ENCODE measurements at regions not wholly inside any gene's neighbourhood (a gene's known extent, or its start where the extent isn't known, plus 50 kb on each side); places are given as distances from the start of the nearest gene placed in this dataset.
A peak's percentile ranks its signal among the peaks of the same experiment; 100 is the strongest.

GRCh38 chr6:44006872-44007303 lies 120.4 kb downstream of the MRPL14 start:
- in situ Hi-C loops (cut with MboI; ENCODE audit: low sequenced_read_pairs in 4 of 4): no loop called here
- Histone ChIP-seq H3K4me1 (peaks cover 55 to 65% of the 10 kb centered on the region in 2 donors), H3K27ac (peak overlapping the region; percentile 83 to 93 (median 88)), H3K27me3 (no peaks in the 10 kb centered on the region), H3K9me3 (no peaks in the 10 kb centered on the region), H3K36me3 (no peaks in the 10 kb centered on the region), H3K4me3 (no peak overlapping the region)
- no peak for DNase-seq
- ATAC-seq: no peak
- TF ChIP-seq CTCF (IDR thresholded peaks at IDR 0.05 in 4 of 5, conservative IDR thresholded peaks at IDR 0.05 in 1 of 5): no peak
- TF ChIP-seq POLR2A (IDR thresholded peaks at IDR 0.05): no peak
- intact Hi-C loops (cut with DNase I; ENCODE audit: low total_unique reads): loop anchor here (5.0 kb wide), 1 partner anchor 45 kb away; no protein-coding TSS in a partner anchor

DNA sequence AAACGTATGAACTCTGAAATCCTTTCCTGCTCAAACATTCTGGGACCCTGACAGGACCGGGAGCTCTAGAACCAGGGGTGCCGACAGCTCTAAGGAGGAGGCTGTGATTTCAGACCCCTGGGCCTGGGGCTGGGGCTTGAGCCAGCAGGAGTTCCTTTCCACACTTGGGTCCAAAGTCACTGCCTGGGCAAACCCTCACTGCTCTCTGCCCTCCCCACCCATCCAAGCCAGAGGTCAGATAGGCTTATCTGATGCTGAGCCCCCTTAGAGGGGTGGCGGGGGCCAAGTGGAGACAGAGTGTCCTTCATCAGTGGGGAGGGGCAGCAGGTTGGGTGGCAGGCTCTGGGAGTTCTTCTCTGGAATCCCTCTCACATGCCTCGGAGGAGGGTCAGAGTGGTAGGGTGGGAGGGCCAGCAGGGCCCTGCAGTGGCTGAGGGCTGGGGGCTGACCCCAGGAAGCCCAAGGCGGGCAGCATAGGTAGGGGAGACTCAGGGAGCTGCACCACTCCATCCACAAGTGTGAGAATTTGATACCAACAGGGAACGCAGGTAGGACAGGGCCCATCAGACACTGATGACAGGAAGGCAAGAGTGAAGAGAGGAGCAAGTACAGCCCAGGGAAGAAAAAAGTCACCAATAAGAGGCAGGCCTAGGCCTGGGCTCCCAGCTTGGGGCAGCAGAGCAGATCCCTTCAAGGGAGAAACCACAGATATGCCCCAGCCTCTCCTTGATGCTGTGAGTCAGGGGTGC lies 121.0 kb downstream of the MRPL14 start:
- in situ Hi-C loops (cut with MboI; ENCODE audit: low sequenced_read_pairs in 4 of 4) (no loop called here), intact Hi-C loops (cut with DNase I; ENCODE audit: low total_unique reads) (loop anchor here (5.0 kb wide), 1 partner anchor 46 kb away; no protein-coding TSS in a partner anchor)
- Histone ChIP-seq H3K4me1 (peaks cover 50 to 60% of the 10 kb centered on the region in 2 donors), H3K27ac (peak overlapping the region; percentile 83 to 93 (median 88)), H3K36me3 (no peaks in the 10 kb centered on the region), H3K4me3 (no peak overlapping the region), H3K9me3 (no peaks in the 10 kb centered on the region), H3K27me3 (no peaks in the 10 kb centered on the region)
- no peak for ATAC-seq
- no peak for DNase-seq
- TF ChIP-seq CTCF (IDR thresholded peaks at IDR 0.05 in 4 of 5, conservative IDR thresholded peaks at IDR 0.05 in 1 of 5) (no peak), POLR2A (IDR thresholded peaks at IDR 0.05) (no peak)

DNA sequence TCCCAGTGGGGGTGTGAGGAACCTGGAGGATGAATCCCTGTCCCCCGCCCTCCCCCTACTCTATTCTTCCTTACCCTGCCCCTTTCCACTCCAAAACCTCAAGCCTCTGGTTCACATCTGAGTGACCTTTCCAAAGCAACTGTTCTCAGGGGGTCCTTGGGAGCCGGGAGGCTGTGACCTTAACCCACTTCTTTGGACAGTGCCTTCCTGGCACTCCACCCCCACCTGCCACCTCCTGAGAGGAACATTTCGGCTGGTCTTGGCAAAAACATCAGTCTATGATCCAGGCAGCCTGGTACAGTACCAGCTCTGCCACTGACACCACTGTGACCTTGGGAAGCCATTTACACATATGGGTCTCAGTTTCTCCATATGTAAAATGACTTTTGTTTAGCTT lies 121.7 kb downstream of the MRPL14 start:
- ATAC-seq (peak; percentile 29 to 60), DNase-seq (peak; percentile 55 to 56)
- no peak for TF ChIP-seq POLR2A (IDR thresholded peaks at IDR 0.05)
- no peak for TF ChIP-seq CTCF (IDR thresholded peaks at IDR 0.05 in 4 of 5, conservative IDR thresholded peaks at IDR 0.05 in 1 of 5)
- Histone ChIP-seq H3K27me3 (no peaks in the 10 kb centered on the region), H3K4me3 (no peak overlapping the region), H3K4me1 (peaks cover 44 to 52% of the 10 kb centered on the region in 2 donors), H3K9me3 (no peaks in the 10 kb centered on the region), H3K36me3 (no peaks in the 10 kb centered on the region), H3K27ac (peak overlapping the region; percentile 83 to 93 (median 88))
- intact Hi-C loops (cut with DNase I; ENCODE audit: low total_unique reads): loop anchor here (2.0 to 5.0 kb wide), 4 partner anchors 15 to 67 kb away; no protein-coding TSS in a partner anchor
- in situ Hi-C loops (cut with MboI; ENCODE audit: low sequenced_read_pairs in 4 of 4): no loop called here

DNA sequence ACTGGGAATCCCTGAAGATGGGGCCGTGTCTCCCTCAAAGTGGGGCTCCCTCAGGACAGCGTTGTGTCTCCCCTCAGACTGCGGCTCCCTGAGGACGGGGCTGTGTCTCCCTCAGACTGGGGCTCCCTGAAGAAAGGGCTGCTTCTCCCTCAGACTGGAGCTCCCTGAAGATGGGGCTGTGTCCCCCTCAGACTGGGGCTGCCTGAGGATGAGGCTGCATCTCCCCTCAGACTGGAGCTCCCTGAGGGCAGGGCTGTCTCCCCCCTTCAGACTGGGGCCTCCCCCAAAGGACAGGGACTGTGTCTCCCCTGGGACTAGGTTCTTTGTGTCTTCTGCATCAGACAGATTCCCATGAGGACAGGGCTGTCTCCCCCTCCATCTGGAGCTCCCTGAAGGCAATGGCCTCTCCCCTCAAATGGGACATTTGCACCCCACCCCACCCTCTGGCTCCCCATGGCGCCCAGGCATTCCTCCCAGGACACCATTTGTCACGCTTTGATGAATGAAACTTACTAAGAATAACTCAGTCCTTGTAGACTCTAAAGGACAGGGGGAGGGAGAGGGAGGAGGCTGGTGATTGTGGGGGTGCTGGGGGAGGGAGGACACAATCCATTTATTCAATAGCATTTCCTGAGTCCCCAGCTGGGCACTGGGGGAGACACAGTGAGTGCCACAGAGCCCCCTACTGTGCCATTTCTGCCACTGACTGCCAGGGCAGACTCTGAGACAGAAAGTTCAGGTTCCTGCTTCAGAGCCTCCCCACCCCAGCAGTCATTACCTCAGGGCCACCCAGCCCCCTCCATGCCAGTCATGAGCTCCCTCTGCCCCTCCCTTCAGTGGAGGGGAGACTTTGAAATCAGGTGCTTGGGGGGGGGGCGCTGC lies 122.4 kb downstream of the MRPL14 start:
- no peaks in the 10 kb centered on the region for H3K27me3 ChIP-seq
- DNase-seq: peak in 1 of 2 donors; percentile 66
- intact Hi-C loops (cut with DNase I; ENCODE audit: low total_unique reads): loop anchor here (2.0 to 5.0 kb wide), 5 partner anchors 14 to 333 kb away; no protein-coding TSS in a partner anchor
- H3K9me3 ChIP-seq: no peaks in the 10 kb centered on the region
- peak overlapping the region in 1 of 4 donors; percentile 5 for H3K4me3 ChIP-seq
- in situ Hi-C loops (cut with MboI; ENCODE audit: low sequenced_read_pairs in 4 of 4): no loop called here
- peaks cover 37 to 46% of the 10 kb centered on the region in 2 donors for H3K4me1 ChIP-seq
- peak overlapping the region; percentile 83 to 93 (median 88) for H3K27ac ChIP-seq
- H3K36me3 ChIP-seq: no peaks in the 10 kb centered on the region
- peak; percentile 50 to 62 for ATAC-seq
- peak; percentile 39 to 52 for TF ChIP-seq POLR2A (IDR thresholded peaks at IDR 0.05)
- TF ChIP-seq CTCF (IDR thresholded peaks at IDR 0.05 in 4 of 5, conservative IDR thresholded peaks at IDR 0.05 in 1 of 5): peak in 1 of 5 experiments; percentile 34
